Subcutaneous abdominal adipose tissue (tissue), 5 donors: ENCODE measurements at regions not wholly inside any gene's neighbourhood (a gene's known extent, or its start where the extent isn't known, plus 50 kb on each side); places are given as distances from the start of the nearest gene placed in this dataset.

Experiments
- H3K27ac ChIP-seq: one replicate; pipeline ENCODE4 v1.7.0; 2013; ENCODE audit warnings: low read depth, mild to moderate bottlenecking, inconsistent platforms, low read length, moderate library complexity
- H3K27me3 ChIP-seq, 5 donors: one replicate each; pipeline ENCODE4 v1.7.0; 2013; ENCODE audit warnings: low read length in 5 of 5, inconsistent platforms in 1 of 5; ENCODE audit not compliant: control insufficient read depth in 5 of 5, insufficient read depth in 4 of 5
- H3K36me3 ChIP-seq, 5 donors: one replicate each; pipeline ENCODE4 v1.7.0; 2013; ENCODE audit warnings: low read length in 5 of 5; ENCODE audit not compliant: control insufficient read depth in 5 of 5, insufficient read depth in 5 of 5
- H3K4me1 ChIP-seq, 5 donors: one replicate each; pipeline ENCODE4 v1.7.0; 2013; ENCODE audit warnings: low read length in 5 of 5, mild to moderate bottlenecking in 3 of 5, moderate library complexity in 1 of 5; ENCODE audit not compliant: control insufficient read depth in 5 of 5, insufficient read depth in 5 of 5
- H3K4me3 ChIP-seq, 5 donors: one replicate each; pipeline ENCODE4 v1.7.0; 2013; ENCODE audit warnings: low read length in 5 of 5, low read depth in 1 of 5
- H3K9ac ChIP-seq, 5 donors: one replicate each; pipeline ENCODE4 v1.7.0; 2013; ENCODE audit warnings: low read length in 5 of 5, mild to moderate bottlenecking in 4 of 5, moderate library complexity in 3 of 5
- H3K9me3 ChIP-seq, 5 donors: one replicate each; pipeline ENCODE4 v1.7.0; 2013; ENCODE audit warnings: low read length in 5 of 5; ENCODE audit not compliant: control insufficient read depth in 5 of 5
- donor health status: healthy.
- donor health status: healthy.
- donor health status: healthy.
- donor health status: healthy.
- donor health status: healthy.

- Histone ChIP-seq H3K27me3 (peaks cover 0 to 8% (median 0%) of the 10 kb centered on the region in 5 donors), H3K36me3 (no peaks in the 10 kb centered on the region), H3K9ac (no peak overlapping the region), H3K4me3 (no peak overlapping the region), H3K27ac (no peak overlapping the region), H3K9me3 (no peaks in the 10 kb centered on the region), H3K4me1 (peaks cover 0 to 18% (median 3%) of the 10 kb centered on the region in 5 donors)
Measured at GRCh38 chr16:73193464-73193863, 145.5 kb upstream of the ZFHX3 start.

GRCh38 chr16:73192232-73192894 lies 144.4 kb upstream of the ZFHX3 start:
- Histone ChIP-seq H3K9me3 (no peaks in the 10 kb centered on the region), H3K27me3 (peaks cover 0 to 8% (median 0%) of the 10 kb centered on the region in 5 donors), H3K27ac (no peak overlapping the region), H3K9ac (no peak overlapping the region), H3K4me1 (peaks cover 0 to 18% (median 3%) of the 10 kb centered on the region in 5 donors), H3K4me3 (no peak overlapping the region), H3K36me3 (no peaks in the 10 kb centered on the region)

GRCh38 chr16:73191660-73192046 lies 143.7 kb upstream of the ZFHX3 start:
- Histone ChIP-seq H3K27me3 (peaks cover 0 to 8% (median 0%) of the 10 kb centered on the region in 5 donors), H3K36me3 (no peaks in the 10 kb centered on the region), H3K4me3 (no peak overlapping the region), H3K4me1 (peaks cover 0 to 18% (median 3%) of the 10 kb centered on the region in 5 donors), H3K27ac (no peak overlapping the region), H3K9me3 (no peaks in the 10 kb centered on the region), H3K9ac (no peak overlapping the region)

- Histone ChIP-seq H3K27ac (no peak overlapping the region), H3K9me3 (no peaks in the 10 kb centered on the region), H3K27me3 (peaks cover 0 to 8% (median 0%) of the 10 kb centered on the region in 5 donors), H3K36me3 (no peaks in the 10 kb centered on the region), H3K9ac (no peak overlapping the region), H3K4me1 (peaks cover 0 to 18% (median 3%) of the 10 kb centered on the region in 5 donors), H3K4me3 (no peak overlapping the region)
Measured at GRCh38 chr16:73190688-73191659, 143.0 kb upstream of the ZFHX3 start.

- H3K4me3 ChIP-seq: no peak overlapping the region
- H3K36me3 ChIP-seq: no peaks in the 10 kb centered on the region
- no peaks in the 10 kb centered on the region for H3K9me3 ChIP-seq
- H3K27ac ChIP-seq: no peak overlapping the region
- peaks cover 0 to 18% (median 3%) of the 10 kb centered on the region in 5 donors for H3K4me1 ChIP-seq
- H3K9ac ChIP-seq: no peak overlapping the region
- peaks cover 0 to 8% (median 0%) of the 10 kb centered on the region in 5 donors for H3K27me3 ChIP-seq
Measured at GRCh38 chr16:73190256-73190655, 142.3 kb upstream of the ZFHX3 start.

- H3K9ac ChIP-seq: no peak overlapping the region
- no peaks in the 10 kb centered on the region for H3K36me3 ChIP-seq
- peaks cover 0 to 18% (median 3%) of the 10 kb centered on the region in 5 donors for H3K4me1 ChIP-seq
- H3K27ac ChIP-seq: no peak overlapping the region
- H3K9me3 ChIP-seq: no peaks in the 10 kb centered on the region
- H3K27me3 ChIP-seq: peaks cover 0 to 8% (median 0%) of the 10 kb centered on the region in 5 donors
- H3K4me3 ChIP-seq: no peak overlapping the region
Measured at GRCh38 chr16:73189136-73189535, 141.2 kb upstream of the ZFHX3 start.

GRCh38 chr16:73186752-73187601 lies 139.0 kb upstream of the ZFHX3 start:
- Histone ChIP-seq H3K36me3 (no peaks in the 10 kb centered on the region), H3K4me1 (peaks cover 0 to 22% (median 5%) of the 10 kb centered on the region in 5 donors), H3K27ac (no peak overlapping the region), H3K4me3 (no peak overlapping the region), H3K9me3 (no peaks in the 10 kb centered on the region), H3K9ac (no peak overlapping the region), H3K27me3 (peaks cover 0 to 3% (median 0%) of the 10 kb centered on the region in 5 donors)

GRCh38 chr16:73185737-73186136 lies 137.8 kb upstream of the ZFHX3 start:
- no peaks in the 10 kb centered on the region for H3K36me3 ChIP-seq
- H3K9me3 ChIP-seq: no peaks in the 10 kb centered on the region
- no peak overlapping the region for H3K27ac ChIP-seq
- peaks cover 0 to 11% (median 5%) of the 10 kb centered on the region in 5 donors for H3K4me1 ChIP-seq
- H3K27me3 ChIP-seq: no peaks in the 10 kb centered on the region
- no peak overlapping the region for H3K9ac ChIP-seq
- no peak overlapping the region for H3K4me3 ChIP-seq

- Histone ChIP-seq H3K27me3 (no peaks in the 10 kb centered on the region), H3K27ac (no peak overlapping the region), H3K9ac (no peak overlapping the region), H3K36me3 (no peaks in the 10 kb centered on the region), H3K9me3 (no peaks in the 10 kb centered on the region), H3K4me3 (no peak overlapping the region), H3K4me1 (peaks cover 2 to 8% (median 6%) of the 10 kb centered on the region in 5 donors)
Measured at GRCh38 chr16:73183611-73184092, 135.7 kb upstream of the ZFHX3 start.
